NCI-H2107 treated with DMSO at 0.1 percent for 48 hours (cell line): ENCODE measurements at regions not wholly inside any gene's neighbourhood (a gene's known extent, or its start where the extent isn't known, plus 50 kb on each side); places are given as distances from the start of the nearest gene placed in this dataset.

Experiments used
- DNase-seq: peaks from one replicate; lab custom pipeline; 2025; ENCODE audit not compliant: unreplicated experiment; lab: John Stamatoyannopoulos, UW

- DNase-seq, result peak; percentile 88
Observed at GRCh38 chr11:120017582-120018150, 120.2 kb downstream of the TRIM29 start.

GRCh38 chr11:120013325-120014250 is 124.3 kb downstream of the TRIM29 start:
- no peak for DNase-seq

GRCh38 chr11:120012245-120012644 is 125.7 kb downstream of the TRIM29 start:
- no peak for DNase-seq

GRCh38 chr11:120011836-120012235 is 126.1 kb downstream of the TRIM29 start:
- no peak for DNase-seq

GRCh38 chr11:120010775-120011174 is 127.1 kb downstream of the TRIM29 start:
- DNase-seq, result no peak

GRCh38 chr11:120009938-120010337 is 128.0 kb downstream of the TRIM29 start:
- no peak for DNase-seq

- DNase-seq, result no peak
Observed at GRCh38 chr11:120007144-120007543, 130.8 kb downstream of the TRIM29 start.

- no peak for DNase-seq
Observed at GRCh38 chr11:120004723-120005122, 133.2 kb downstream of the TRIM29 start.

GRCh38 chr11:120001178-120002090 is 136.5 kb downstream of the TRIM29 start:
- DNase-seq, result peak; percentile 53

- DNase-seq, result no peak
Observed at GRCh38 chr11:119999220-119999619, 138.7 kb downstream of the TRIM29 start.

GRCh38 chr11:119996556-119996955 is 141.4 kb downstream of the TRIM29 start:
- DNase-seq, result no peak

GRCh38 chr11:119995730-119996491 is 142.0 kb downstream of the TRIM29 start:
- DNase-seq, result no peak

GRCh38 chr11:119993722-119994121 is 144.2 kb downstream of the TRIM29 start:
- peak; percentile 85 for DNase-seq

GRCh38 chr11:119992171-119993051 is 145.5 kb downstream of the TRIM29 start:
- peak; percentile 21 for DNase-seq

GRCh38 chr11:119991669-119992068 is 146.2 kb downstream of the TRIM29 start:
- DNase-seq, result peak; percentile 64

GRCh38 chr11:119991022-119991404 is 146.9 kb downstream of the TRIM29 start:
- DNase-seq, result no peak

- no peak for DNase-seq
Observed at GRCh38 chr11:119990309-119991021, 147.4 kb downstream of the TRIM29 start.

GRCh38 chr11:119989159-119989821 is 148.6 kb downstream of the TRIM29 start:
- no peak for DNase-seq
